Right cardiac atrium (tissue), 5 donors: ENCODE measurements at regions not wholly inside any gene's neighbourhood (a gene's known extent, or its start where the extent isn't known, plus 50 kb on each side); places are given as distances from the start of the nearest gene placed in this dataset.

Experiments used
- ATAC-seq, 2 donors: fragments of 200-7000 bp; cut with Tn5 transposase; one replicate each; pipeline versions ENCODE4 v1.8.0 to v1.9.1; 2020; ENCODE audit warnings: moderate library complexity in 2 of 2, mild to moderate bottlenecking in 1 of 2
- DNase-seq, 3 donors: peaks; one replicate each; pipeline ENCODE4 v3.0.0-alpha.2; 2020
- H3K27ac ChIP-seq: one replicate; pipeline ENCODE4 v1.5.1; 2013; ENCODE audit warnings: mild to moderate bottlenecking, low read length, control low read depth, moderate library complexity
- H3K27me3 ChIP-seq: one replicate; pipeline ENCODE4 v1.6.1; 2013; ENCODE audit not compliant: control insufficient read depth, insufficient read depth
- H3K4me1 ChIP-seq: one replicate; pipeline ENCODE4 v1.6.1; 2013; ENCODE audit warnings: low read length; ENCODE audit not compliant: control insufficient read depth, insufficient read depth
- H3K4me3 ChIP-seq: one replicate; pipeline ENCODE4 v1.5.1; 2013; ENCODE audit warnings: low read length, control low read depth
- H3K9me3 ChIP-seq: one replicate; pipeline ENCODE4 v1.6.1; 2013; ENCODE audit warnings: low read length; ENCODE audit not compliant: control insufficient read depth
- WGBS: extraction: QIAGEN DNeasy Blood & Tissue Kit; methylation state at CpG from one replicate; pipeline ENCODE4 v1.1.7; 2013; 5-methylcytosine and 5-hydroxymethylcytosine counted together
- intact Hi-C, 4 donors: fragments of 100-400 bp; cut with DNase I; formaldehyde crosslinking; loops; one replicate each; pipeline versions ENCODE4 v1.11.0 to v1.14.0; 2022 to 2023
- donor health status: healthy with polysubstance abuse.
- donor health status: DM: no; HTN: yes; CAD: no.
- donor health status: DM: no; HTN: no; CAD: no.
- donor health status: DM: no; HTN: yes; CAD: no; lungs with severe emphysema.
- donor health status: DM: yes; HTN: yes; CAD: no.

GRCh38 chrX:39679497-39680157 lies 418.1 kb downstream of the BCOR start:
- Histone ChIP-seq H3K9me3 (no peaks in the 10 kb centered on the region), H3K27me3 (no peaks in the 10 kb centered on the region), H3K4me1 (peaks cover 3% of the 10 kb centered on the region), H3K4me3 (no peak overlapping the region), H3K27ac (no peak overlapping the region)
- intact Hi-C loops: no loop called here
- ATAC-seq: peak in 1 of 2 donors; percentile 35
- no peak for DNase-seq
- WGBS: 73% methylated on average over 8 of the region's 8 CpGs

- no peaks in the 10 kb centered on the region for H3K9me3 ChIP-seq
- ATAC-seq (no peak), DNase-seq (no peak)
- H3K27ac ChIP-seq: no peak overlapping the region
- no peaks in the 10 kb centered on the region for H3K27me3 ChIP-seq
- 69% methylated on average over 12 of the region's 12 CpGs for WGBS
- intact Hi-C loops: no loop called here
- H3K4me1 ChIP-seq: no peaks in the 10 kb centered on the region
- H3K4me3 ChIP-seq: no peak overlapping the region
Observed at GRCh38 chrX:39681885-39682284, 415.9 kb downstream of the BCOR start.

GRCh38 chrX:39682778-39683177 lies 415.0 kb downstream of the BCOR start:
- 99% methylated on average over 3 of the region's 3 CpGs for WGBS
- DNase-seq (no peak), ATAC-seq (no peak)
- intact Hi-C loops: no loop called here
- Histone ChIP-seq H3K27ac (no peak overlapping the region), H3K4me1 (peaks cover 5% of the 10 kb centered on the region), H3K27me3 (no peaks in the 10 kb centered on the region), H3K9me3 (no peaks in the 10 kb centered on the region), H3K4me3 (no peak overlapping the region)

- intact Hi-C loops: no loop called here
- DNase-seq (no peak), ATAC-seq (no peak)
- 51% methylated on average over 9 of the region's 9 CpGs for WGBS
- H3K4me3 ChIP-seq: no peak overlapping the region
- no peaks in the 10 kb centered on the region for H3K9me3 ChIP-seq
- no peak overlapping the region for H3K27ac ChIP-seq
- no peaks in the 10 kb centered on the region for H3K27me3 ChIP-seq
- H3K4me1 ChIP-seq: peaks cover 5% of the 10 kb centered on the region
Observed at GRCh38 chrX:39688219-39688575, 409.6 kb downstream of the BCOR start.

- peak; percentile 74 to 93 (median 90) for DNase-seq
- Histone ChIP-seq H3K9me3 (no peaks in the 10 kb centered on the region), H3K4me1 (peaks cover 5% of the 10 kb centered on the region), H3K4me3 (peak overlapping the region; percentile 26), H3K27ac (peak overlapping the region; percentile 5), H3K27me3 (no peaks in the 10 kb centered on the region)
- under 1% methylated on average over 80 of the region's 101 CpGs for WGBS
- peak; percentile 94 to 96 for ATAC-seq
- intact Hi-C loops: no loop called here
Observed at GRCh38 chrX:39688576-39689375, 409.0 kb downstream of the BCOR start.

GRCh38 chrX:39689376-39690104 lies 408.2 kb downstream of the BCOR start:
- intact Hi-C loops: no loop called here
- WGBS: 12% methylated on average over 33 of the region's 33 CpGs
- peak; percentile 3 to 5 for ATAC-seq

GRCh38 chrX:39690541-39691415 lies 407.0 kb downstream of the BCOR start:
- H3K27me3 ChIP-seq: no peaks in the 10 kb centered on the region
- ATAC-seq: no peak
- no peak for DNase-seq

More at GRCh38 chrX:39689376-39690104, 408.2 kb downstream of the BCOR start:
- Histone ChIP-seq H3K4me1 (peaks cover 5% of the 10 kb centered on the region), H3K27me3 (no peaks in the 10 kb centered on the region), H3K9me3 (no peaks in the 10 kb centered on the region), H3K4me3 (peak overlapping the region; percentile 26), H3K27ac (peak overlapping the region; percentile 5)
- peak in 2 of 3 donors; percentile 52 for DNase-seq

GRCh38 chrX:39691724-39692123 lies 406.0 kb downstream of the BCOR start:
- DNase-seq: no peak
- Histone ChIP-seq H3K27me3 (no peaks in the 10 kb centered on the region), H3K4me3 (no peak overlapping the region), H3K4me1 (peaks cover 5% of the 10 kb centered on the region), H3K27ac (no peak overlapping the region), H3K9me3 (no peaks in the 10 kb centered on the region)
- no peak for ATAC-seq
- WGBS: 88% methylated on average over 3 of the region's 3 CpGs
- intact Hi-C loops: no loop called here

More at GRCh38 chrX:39690541-39691415, 407.0 kb downstream of the BCOR start:
- intact Hi-C loops: no loop called here
- Histone ChIP-seq H3K4me1 (peaks cover 5% of the 10 kb centered on the region), H3K4me3 (no peak overlapping the region), H3K9me3 (no peaks in the 10 kb centered on the region), H3K27ac (no peak overlapping the region)
- WGBS: 92% methylated on average over 13 of the region's 13 CpGs

- ATAC-seq (no peak), DNase-seq (no peak)
- intact Hi-C loops: no loop called here
- no peak overlapping the region for H3K27ac ChIP-seq
- no peaks in the 10 kb centered on the region for H3K4me1 ChIP-seq
- H3K4me3 ChIP-seq: no peak overlapping the region
- H3K27me3 ChIP-seq: no peaks in the 10 kb centered on the region
- H3K9me3 ChIP-seq: no peaks in the 10 kb centered on the region
- 59% methylated on average over 4 of the region's 4 CpGs for WGBS
Observed at GRCh38 chrX:39692796-39693195, 405.0 kb downstream of the BCOR start.

GRCh38 chrX:39693298-39693697 lies 404.5 kb downstream of the BCOR start:
- DNase-seq (no peak), ATAC-seq (no peak)
- intact Hi-C loops: no loop called here
- Histone ChIP-seq H3K4me3 (no peak overlapping the region), H3K27ac (no peak overlapping the region), H3K27me3 (no peaks in the 10 kb centered on the region), H3K9me3 (no peaks in the 10 kb centered on the region), H3K4me1 (no peaks in the 10 kb centered on the region)
- 57% methylated on average over 7 of the region's 7 CpGs for WGBS
